ENCODE measurements at regions not wholly inside any gene's neighbourhood (a gene's known extent, or its start where the extent isn't known, plus 50 kb on each side); places are given as distances from the start of the nearest gene placed in this dataset.

DNA sequence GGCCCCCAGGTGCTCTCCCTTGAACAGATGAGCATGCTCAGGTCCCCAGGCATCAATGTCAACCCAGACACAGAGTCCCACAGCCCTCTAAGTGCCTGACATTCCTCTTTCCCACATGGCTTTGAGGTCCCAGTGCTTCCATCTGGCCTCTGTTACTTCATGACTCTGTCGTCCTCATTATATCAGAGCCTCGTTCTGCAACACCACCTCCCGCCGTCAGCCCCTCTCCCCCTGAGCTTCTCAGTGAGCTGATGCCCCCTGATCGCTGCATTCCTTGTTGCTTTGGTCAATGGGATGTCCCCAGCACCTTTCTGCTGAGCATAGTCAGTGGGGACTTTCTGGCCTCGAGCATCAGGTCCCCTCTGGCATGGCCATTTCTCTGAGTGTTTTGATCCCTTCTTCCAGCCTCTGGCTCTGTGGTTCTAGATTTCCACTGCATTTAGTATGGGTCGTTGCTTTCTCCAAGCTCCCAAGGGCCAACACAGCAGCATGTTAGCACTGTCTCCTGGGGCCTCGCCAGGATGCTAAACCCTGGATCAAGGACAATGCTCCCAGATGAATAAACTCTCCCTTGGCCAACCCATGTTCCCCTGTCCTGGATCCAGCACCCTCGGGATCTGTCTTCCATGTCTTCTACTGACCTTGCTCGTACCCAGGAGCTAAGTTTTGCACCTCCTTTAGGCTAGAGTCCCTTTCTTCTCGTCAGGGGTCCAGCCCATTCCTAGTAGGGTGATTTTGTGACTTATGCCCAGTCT lies 143.2 kb upstream of the TWIST2 start:
- no peaks in the 10 kb centered on the region for H3K36me3 ChIP-seq (replicated peaks in 1 of 2; ENCODE audit: control insufficient read depth in 1 of 2, insufficient read depth in 2 of 2, low read length in 1 of 2)
- H3F3A ChIP-seq (replicated peaks; ENCODE audit: insufficient read depth), result no peaks in the 10 kb centered on the region
- H3K4me2 ChIP-seq, result no peak overlapping the region
- 57% methylated on average over 11 of the region's 11 CpGs for WGBS (ENCODE audit: low lambda C conversion rate)
- ChIA-PET POLR2A (no interaction called here), CTCF (interaction anchor here (1.0 to 1.2 kb wide), 2 partner anchors 80 to 181 kb away, joined by 3 to 4 read pairs; no protein-coding TSS in a partner anchor)
- H3K27me3 ChIP-seq (ENCODE audit: insufficient read depth), result no peaks in the 10 kb centered on the region
- H3K27ac ChIP-seq (ENCODE audit: low read depth in 2 of 2, low read length in 1 of 2), result no peak overlapping the region
- no peak for TF ChIP-seq MXI1 (IDR thresholded peaks at IDR 0.05; ENCODE audit: low read depth, low read length)
- TF ChIP-seq, protein P1, sequence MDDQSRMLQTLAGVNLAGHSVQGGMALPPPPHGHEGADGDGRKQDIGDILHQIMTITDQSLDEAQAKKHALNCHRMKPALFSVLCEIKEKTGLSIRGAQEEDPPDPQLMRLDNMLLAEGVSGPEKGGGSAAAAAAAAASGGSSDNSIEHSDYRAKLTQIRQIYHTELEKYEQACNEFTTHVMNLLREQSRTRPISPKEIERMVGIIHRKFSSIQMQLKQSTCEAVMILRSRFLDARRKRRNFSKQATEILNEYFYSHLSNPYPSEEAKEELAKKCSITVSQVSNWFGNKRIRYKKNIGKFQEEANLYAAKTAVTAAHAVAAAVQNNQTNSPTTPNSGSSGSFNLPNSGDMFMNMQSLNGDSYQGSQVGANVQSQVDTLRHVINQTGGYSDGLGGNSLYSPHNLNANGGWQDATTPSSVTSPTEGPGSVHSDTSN (IDR thresholded peaks at IDR 0.05), result no peak
- TF ChIP-seq, protein P2, sequence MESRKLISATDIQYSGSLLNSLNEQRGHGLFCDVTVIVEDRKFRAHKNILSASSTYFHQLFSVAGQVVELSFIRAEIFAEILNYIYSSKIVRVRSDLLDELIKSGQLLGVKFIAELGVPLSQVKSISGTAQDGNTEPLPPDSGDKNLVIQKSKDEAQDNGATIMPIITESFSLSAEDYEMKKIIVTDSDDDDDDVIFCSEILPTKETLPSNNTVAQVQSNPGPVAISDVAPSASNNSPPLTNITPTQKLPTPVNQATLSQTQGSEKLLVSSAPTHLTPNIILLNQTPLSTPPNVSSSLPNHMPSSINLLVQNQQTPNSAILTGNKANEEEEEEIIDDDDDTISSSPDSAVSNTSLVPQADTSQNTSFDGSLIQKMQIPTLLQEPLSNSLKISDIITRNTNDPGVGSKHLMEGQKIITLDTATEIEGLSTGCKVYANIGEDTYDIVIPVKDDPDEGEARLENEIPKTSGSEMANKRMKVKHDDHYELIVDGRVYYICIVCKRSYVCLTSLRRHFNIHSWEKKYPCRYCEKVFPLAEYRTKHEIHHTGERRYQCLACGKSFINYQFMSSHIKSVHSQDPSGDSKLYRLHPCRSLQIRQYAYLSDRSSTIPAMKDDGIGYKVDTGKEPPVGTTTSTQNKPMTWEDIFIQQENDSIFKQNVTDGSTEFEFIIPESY (IDR thresholded peaks at IDR 0.05; ENCODE audit: borderline replicate concordance, low read depth), result no peak
- TF ChIP-seq EP300 (IDR thresholded peaks at IDR 0.05; ENCODE audit: borderline replicate concordance in 1 of 2, low read depth in 1 of 2, low read length in 1 of 2), result no peak
- TF ChIP-seq TCF12 (IDR thresholded peaks at IDR 0.05), result no peak
- no peak for TF ChIP-seq RCOR1 (IDR thresholded peaks at IDR 0.05; ENCODE audit: low read length)
- TF ChIP-seq GABPA (IDR thresholded peaks at IDR 0.05; ENCODE audit: low read depth), result no peak
- TF ChIP-seq SIN3A (IDR thresholded peaks at IDR 0.05; ENCODE audit: borderline replicate concordance, low read depth, low read length), result no peak
- TF ChIP-seq EZH2phosphoT487 (IDR thresholded peaks at IDR 0.05; ENCODE audit: borderline replicate concordance, low read depth), result no peak
- no peak for TF ChIP-seq POLR2AphosphoS5 (IDR thresholded peaks at IDR 0.05; ENCODE audit: low read depth, low read length)
- TF ChIP-seq, protein P3, sequence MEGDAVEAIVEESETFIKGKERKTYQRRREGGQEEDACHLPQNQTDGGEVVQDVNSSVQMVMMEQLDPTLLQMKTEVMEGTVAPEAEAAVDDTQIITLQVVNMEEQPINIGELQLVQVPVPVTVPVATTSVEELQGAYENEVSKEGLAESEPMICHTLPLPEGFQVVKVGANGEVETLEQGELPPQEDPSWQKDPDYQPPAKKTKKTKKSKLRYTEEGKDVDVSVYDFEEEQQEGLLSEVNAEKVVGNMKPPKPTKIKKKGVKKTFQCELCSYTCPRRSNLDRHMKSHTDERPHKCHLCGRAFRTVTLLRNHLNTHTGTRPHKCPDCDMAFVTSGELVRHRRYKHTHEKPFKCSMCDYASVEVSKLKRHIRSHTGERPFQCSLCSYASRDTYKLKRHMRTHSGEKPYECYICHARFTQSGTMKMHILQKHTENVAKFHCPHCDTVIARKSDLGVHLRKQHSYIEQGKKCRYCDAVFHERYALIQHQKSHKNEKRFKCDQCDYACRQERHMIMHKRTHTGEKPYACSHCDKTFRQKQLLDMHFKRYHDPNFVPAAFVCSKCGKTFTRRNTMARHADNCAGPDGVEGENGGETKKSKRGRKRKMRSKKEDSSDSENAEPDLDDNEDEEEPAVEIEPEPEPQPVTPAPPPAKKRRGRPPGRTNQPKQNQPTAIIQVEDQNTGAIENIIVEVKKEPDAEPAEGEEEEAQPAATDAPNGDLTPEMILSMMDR (IDR thresholded peaks at IDR 0.05), result no peak
- H3K79me2 ChIP-seq (ENCODE audit: insufficient read depth), result no peaks in the 10 kb centered on the region
- H3K9me3 ChIP-seq, result no peaks in the 10 kb centered on the region
- no peaks in the 10 kb centered on the region for H3K9me2 ChIP-seq
- DNase-seq, result no peak
- H3K9ac ChIP-seq, result no peak overlapping the region
- H4K20me1 ChIP-seq (ENCODE audit: insufficient read depth), result no peaks in the 10 kb centered on the region
- no peak overlapping the region for H2AFZ ChIP-seq (ENCODE audit: low read depth)
- H3K4me1 ChIP-seq (ENCODE audit: control insufficient read depth in 1 of 2, insufficient read depth in 2 of 2, low read depth in 1 of 2, low read length in 1 of 2), result no peaks in the 10 kb centered on the region
- H3K4me3 ChIP-seq (ENCODE audit: low read depth in 2 of 2, low read length in 1 of 2), result no peak overlapping the region

DNA sequence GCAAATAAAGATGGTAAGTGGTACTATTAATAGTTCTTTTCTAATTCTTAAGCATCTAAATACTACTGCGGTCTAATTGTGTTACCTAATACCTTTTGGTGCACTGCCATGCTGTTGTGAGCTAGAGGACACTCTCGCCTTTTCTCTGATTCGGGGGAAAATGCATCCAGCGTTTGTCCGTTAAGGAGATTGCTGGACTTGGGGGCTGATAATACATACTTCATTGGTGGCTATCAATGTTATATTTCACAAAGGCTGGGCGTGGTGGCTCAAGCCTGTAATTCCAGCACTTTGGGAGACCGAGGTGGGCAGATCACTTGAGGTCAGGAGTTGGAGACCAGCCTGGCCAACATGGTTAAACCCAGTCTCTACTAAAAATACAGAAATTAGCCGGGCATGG lies 141.7 kb upstream of the TWIST2 start:
- Histone ChIP-seq H3K9me3 (no peaks in the 10 kb centered on the region), H4K20me1 (ENCODE audit: insufficient read depth) (no peaks in the 10 kb centered on the region), H3K36me3 (replicated peaks in 1 of 2; ENCODE audit: control insufficient read depth in 1 of 2, insufficient read depth in 2 of 2, low read length in 1 of 2) (no peaks in the 10 kb centered on the region), H3K9ac (no peak overlapping the region), H3F3A (replicated peaks; ENCODE audit: insufficient read depth) (no peaks in the 10 kb centered on the region), H3K9me2 (no peaks in the 10 kb centered on the region), H3K4me2 (no peak overlapping the region), H2AFZ (ENCODE audit: low read depth) (no peak overlapping the region), H3K27ac (ENCODE audit: low read depth in 2 of 2, low read length in 1 of 2) (no peak overlapping the region), H3K4me3 (ENCODE audit: low read depth in 2 of 2, low read length in 1 of 2) (no peak overlapping the region), H3K4me1 (ENCODE audit: control insufficient read depth in 1 of 2, insufficient read depth in 2 of 2, low read depth in 1 of 2, low read length in 1 of 2) (no peaks in the 10 kb centered on the region), H3K27me3 (ENCODE audit: insufficient read depth) (no peaks in the 10 kb centered on the region), H3K79me2 (ENCODE audit: insufficient read depth) (no peaks in the 10 kb centered on the region)
- CTCF ChIA-PET, result interaction anchor here (0.7 kb wide), 1 partner anchor 162 kb away, joined by 3 read pairs; no protein-coding TSS in a partner anchor
- WGBS (ENCODE audit: low lambda C conversion rate), result 86% methylated on average over 8 of the region's 8 CpGs
- DNase-seq, result no peak
- POLR2A ChIA-PET, result no interaction called here
- TF ChIP-seq, protein P4, sequence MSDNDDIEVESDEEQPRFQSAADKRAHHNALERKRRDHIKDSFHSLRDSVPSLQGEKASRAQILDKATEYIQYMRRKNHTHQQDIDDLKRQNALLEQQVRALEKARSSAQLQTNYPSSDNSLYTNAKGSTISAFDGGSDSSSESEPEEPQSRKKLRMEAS (IDR thresholded peaks at IDR 0.05; ENCODE audit: low read depth), result no peak
- TF ChIP-seq, protein P2 (IDR thresholded peaks at IDR 0.05; ENCODE audit: borderline replicate concordance, low read depth), result no peak
- TF ChIP-seq ELF1 (IDR thresholded peaks at IDR 0.05), result no peak
- TF ChIP-seq, protein P5, sequence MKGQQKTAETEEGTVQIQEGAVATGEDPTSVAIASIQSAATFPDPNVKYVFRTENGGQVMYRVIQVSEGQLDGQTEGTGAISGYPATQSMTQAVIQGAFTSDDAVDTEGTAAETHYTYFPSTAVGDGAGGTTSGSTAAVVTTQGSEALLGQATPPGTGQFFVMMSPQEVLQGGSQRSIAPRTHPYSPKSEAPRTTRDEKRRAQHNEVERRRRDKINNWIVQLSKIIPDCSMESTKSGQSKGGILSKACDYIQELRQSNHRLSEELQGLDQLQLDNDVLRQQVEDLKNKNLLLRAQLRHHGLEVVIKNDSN (IDR thresholded peaks at IDR 0.05; ENCODE audit: borderline replicate concordance, low read depth), result no peak
- TF ChIP-seq, protein P3 (IDR thresholded peaks at IDR 0.05), result no peak

Data from SK-N-SH (cell line).